Uterus (tissue), 3 donors: ENCODE measurements at regions not wholly inside any gene's neighbourhood (a gene's known extent, or its start where the extent isn't known, plus 50 kb on each side); places are given as distances from the start of the nearest gene placed in this dataset.

ENCODE experiments used
- DNase-seq, 2 donors: peaks; one replicate each; pipeline ENCODE4 v3.0.0-alpha.2; 2019 to 2020
- H3K27ac ChIP-seq, 2 donors: fragments of 200-600 bp; sonication (generic); 1 replicate in 1 of 2; 2 replicates in 1 of 2; pipeline ENCODE4 v1.5.1; 2016 to 2018
- H3K27me3 ChIP-seq, 2 donors: fragments of 200-600 bp; sonication (generic); one replicate each; pipeline ENCODE4 v1.5.1; 2018 to 2019; ENCODE audit warnings: control low read depth in 1 of 2
- H3K36me3 ChIP-seq, 2 donors: fragments of 200-600 bp; sonication (generic); one replicate each; pipeline ENCODE4 v1.5.1; 2019; ENCODE audit warnings: control low read depth in 1 of 2
- H3K4me1 ChIP-seq, 2 donors: fragments of 200-600 bp; sonication (generic); one replicate each; pipeline ENCODE4 v1.5.1; 2018 to 2019; ENCODE audit warnings: control low read depth in 1 of 2
- H3K4me3 ChIP-seq, 2 donors: fragments of 200-600 bp; sonication (generic); 1 replicate in 1 of 2; 2 replicates in 1 of 2; pipeline ENCODE4 v1.5.1; 2018 to 2019; ENCODE audit warnings: mild to moderate bottlenecking in 1 of 2
- H3K9me3 ChIP-seq, 2 donors: fragments of 200-600 bp; sonication (generic); one replicate each; pipeline ENCODE4 v1.5.1; 2019; ENCODE audit warnings: control low read depth in 1 of 2
- CTCF ChIP-seq, 4 experiments: fragments of 200-600 bp in 2 of 4; fragments of 450-650 bp in 2 of 4; sonication (generic) in 2 of 4; IDR thresholded peaks; one replicate each; pipeline ENCODE4 v1.5.1; 2016 to 2019; ENCODE audit warnings: antibody characterized with exemption in 4 of 4, mild to moderate bottlenecking in 2 of 4, moderate library complexity in 1 of 4
- POLR2A ChIP-seq, 2 donors: fragments of 450-650 bp; IDR thresholded peaks; one replicate each; pipeline ENCODE4 v1.6.1; 2016; ENCODE audit warnings: antibody characterized with exemption in 2 of 2, mild to moderate bottlenecking in 1 of 2, moderate library complexity in 1 of 2
- intact Hi-C: fragments of 100-400 bp; cut with DNase I; formaldehyde crosslinking; loops from one replicate; pipeline ENCODE4 v1.15.1; 2023; ENCODE audit warnings: low total_unique reads
- donor health status: DM: yes; HTN: yes; CAD: no.

- intact Hi-C loops, result no loop called here
- Histone ChIP-seq H3K4me3 (no peak overlapping the region), H3K36me3 (no peaks in the 10 kb centered on the region), H3K27ac (no peak overlapping the region), H3K4me1 (no peaks in the 10 kb centered on the region), H3K9me3 (no peaks in the 10 kb centered on the region), H3K27me3 (no peaks in the 10 kb centered on the region)
- DNase-seq, result no peak
- TF ChIP-seq POLR2A (IDR thresholded peaks at IDR 0.05) (no peak), CTCF (IDR thresholded peaks at IDR 0.05) (no peak)
These were observed 155.2 kb downstream of the FAM43A start for GRCh38 chr3:194840661-194841514.

GRCh38 chr3:194841515-194841841, 155.8 kb downstream of the FAM43A start:
- H3K27ac ChIP-seq, result no peak overlapping the region
- no peak for TF ChIP-seq CTCF (IDR thresholded peaks at IDR 0.05)
- no peak for TF ChIP-seq POLR2A (IDR thresholded peaks at IDR 0.05)
- no peaks in the 10 kb centered on the region for H3K36me3 ChIP-seq
- DNase-seq, result no peak
- no peaks in the 10 kb centered on the region for H3K4me1 ChIP-seq
- no peak overlapping the region for H3K4me3 ChIP-seq
- intact Hi-C loops, result no loop called here
- no peaks in the 10 kb centered on the region for H3K9me3 ChIP-seq
- no peaks in the 10 kb centered on the region for H3K27me3 ChIP-seq

GRCh38 chr3:194843556-194843955, 157.9 kb downstream of the FAM43A start:
- Histone ChIP-seq H3K9me3 (no peaks in the 10 kb centered on the region), H3K36me3 (no peaks in the 10 kb centered on the region), H3K27me3 (no peaks in the 10 kb centered on the region), H3K4me1 (no peaks in the 10 kb centered on the region), H3K4me3 (no peak overlapping the region), H3K27ac (no peak overlapping the region)
- no peak for DNase-seq
- TF ChIP-seq CTCF (IDR thresholded peaks at IDR 0.05) (no peak), POLR2A (IDR thresholded peaks at IDR 0.05) (no peak)
- intact Hi-C loops, result no loop called here

- no peak overlapping the region for H3K4me3 ChIP-seq
- TF ChIP-seq POLR2A (IDR thresholded peaks at IDR 0.05), result no peak
- TF ChIP-seq CTCF (IDR thresholded peaks at IDR 0.05), result no peak
- no peaks in the 10 kb centered on the region for H3K27me3 ChIP-seq
- H3K4me1 ChIP-seq, result no peaks in the 10 kb centered on the region
- intact Hi-C loops, result no loop called here
- DNase-seq, result no peak
- H3K9me3 ChIP-seq, result no peaks in the 10 kb centered on the region
- no peak overlapping the region for H3K27ac ChIP-seq
- no peaks in the 10 kb centered on the region for H3K36me3 ChIP-seq
These were observed 158.4 kb downstream of the FAM43A start for GRCh38 chr3:194844046-194844445.

- no peaks in the 10 kb centered on the region for H3K36me3 ChIP-seq
- no peak for DNase-seq
- H3K27ac ChIP-seq, result no peak overlapping the region
- intact Hi-C loops, result no loop called here
- H3K9me3 ChIP-seq, result no peaks in the 10 kb centered on the region
- no peaks in the 10 kb centered on the region for H3K4me1 ChIP-seq
- no peaks in the 10 kb centered on the region for H3K27me3 ChIP-seq
- no peak overlapping the region for H3K4me3 ChIP-seq
- no peak for TF ChIP-seq CTCF (IDR thresholded peaks at IDR 0.05)
- TF ChIP-seq POLR2A (IDR thresholded peaks at IDR 0.05), result no peak
These were observed 163.6 kb downstream of the FAM43A start for GRCh38 chr3:194849166-194849875.
